K562 (cell line): ENCODE measurements at regions not wholly inside any gene's neighbourhood (a gene's known extent, or its start where the extent isn't known, plus 50 kb on each side); places are given as distances from the start of the nearest gene placed in this dataset.

Experiments
- AFF4 ChIP-seq: sonication (generic); formaldehyde crosslinking; IDR thresholded peaks from 2 replicates; pipeline ENCODE4 v1.8.0; 2023; ENCODE audit warnings: mild to moderate bottlenecking, missing genetic modification reagents
- CHCHD3 ChIP-seq: fragments of 250-450 bp; sonication (Bioruptor Pico); IDR thresholded peaks from 2 replicates; pipeline ENCODE4 v2.1.2; 2022; ENCODE audit warnings: mild to moderate bottlenecking
- CTCF ChIP-seq, 3 experiments: IDR thresholded peaks in 2 of 3; conservative IDR thresholded peaks in 1 of 3; 2 replicates each; pipeline ENCODE4 v1.5.1; 2011 to 2012; ENCODE audit warnings: low read length in 3 of 3, mild to moderate bottlenecking in 3 of 3, control low read depth in 2 of 3, improper control_type of control experiment in 1 of 3, inconsistent platforms in 1 of 3, low read depth in 1 of 3, mixed read lengths in 1 of 3, moderate library complexity in 1 of 3; ENCODE audit not compliant: insufficient read depth in 2 of 3
- FOXM1 ChIP-seq, 2 experiments: fragments of 450-650 bp in 1 of 2; sonication (generic) in 1 of 2; formaldehyde crosslinking in 1 of 2; IDR thresholded peaks; 2 replicates each; pipeline versions ENCODE4 v1.6.1 to v1.9.0; 2017 to 2022; ENCODE audit warnings: low read depth in 2 of 2, mild to moderate bottlenecking in 2 of 2, missing genetic modification reagents in 1 of 2, moderate library complexity in 1 of 2
- KDM4B ChIP-seq, 2 experiments: fragments of 450-650 bp in 1 of 2; sonication (generic) in 1 of 2; IDR thresholded peaks; 2 replicates each; pipeline ENCODE4 v1.6.1; 2016 to 2017; ENCODE audit warnings: borderline replicate concordance in 2 of 2, antibody characterized with exemption in 1 of 2, low read depth in 1 of 2, mild to moderate bottlenecking in 1 of 2
- TCF7L2 ChIP-seq: fragments of 150-350 bp; IDR thresholded peaks from 2 replicates; pipeline ENCODE4 v1.6.1; 2016; ENCODE audit warnings: low read depth, mild to moderate bottlenecking, low read length, moderate library complexity
- TEAD4 ChIP-seq, 2 experiments: sonication (generic) in 1 of 2; formaldehyde crosslinking in 1 of 2; IDR thresholded peaks; 2 replicates each; pipeline versions ENCODE4 v1.6.1 to v1.8.0; 2012 to 2022; ENCODE audit warnings: borderline replicate concordance in 1 of 2, inconsistent platforms in 1 of 2, low read length in 1 of 2, mild to moderate bottlenecking in 1 of 2, missing genetic modification reagents in 1 of 2
- TF ChIP-seq, protein P1 (sequence below): sonication (generic); formaldehyde crosslinking; IDR thresholded peaks from 2 replicates; pipeline ENCODE4 v1.8.0; 2023; ENCODE audit warnings: mild to moderate bottlenecking, missing genetic modification reagents

GRCh38 chr12:4151362-4152121, 122.0 kb upstream of the CCND2 start:
- no peak for TF ChIP-seq AFF4 (CRISPR knock-in tag)
- no peak for TF ChIP-seq CTCF (IDR thresholded peaks at IDR 0.05 in 2 of 3, conservative IDR thresholded peaks at IDR 0.05 in 1 of 3; ENCODE audit: insufficient read depth in 2 of 3, low read depth in 1 of 3, low read length in 3 of 3)
- TF ChIP-seq TCF7L2, result no peak
- no peak for TF ChIP-seq FOXM1 (IDR thresholded peaks at IDR 0.05; ENCODE audit: low read depth)
- TF ChIP-seq FOXM1 (CRISPR knock-in tag; IDR thresholded peaks at IDR 0.05; ENCODE audit: low read depth), result no peak
- TF ChIP-seq TEAD4 (IDR thresholded peaks at IDR 0.05; ENCODE audit: low read length), result no peak
- TF ChIP-seq TEAD4 (CRISPR knock-in tag; IDR thresholded peaks at IDR 0.05; ENCODE audit: borderline replicate concordance), result no peak
- TF ChIP-seq, protein P1, sequence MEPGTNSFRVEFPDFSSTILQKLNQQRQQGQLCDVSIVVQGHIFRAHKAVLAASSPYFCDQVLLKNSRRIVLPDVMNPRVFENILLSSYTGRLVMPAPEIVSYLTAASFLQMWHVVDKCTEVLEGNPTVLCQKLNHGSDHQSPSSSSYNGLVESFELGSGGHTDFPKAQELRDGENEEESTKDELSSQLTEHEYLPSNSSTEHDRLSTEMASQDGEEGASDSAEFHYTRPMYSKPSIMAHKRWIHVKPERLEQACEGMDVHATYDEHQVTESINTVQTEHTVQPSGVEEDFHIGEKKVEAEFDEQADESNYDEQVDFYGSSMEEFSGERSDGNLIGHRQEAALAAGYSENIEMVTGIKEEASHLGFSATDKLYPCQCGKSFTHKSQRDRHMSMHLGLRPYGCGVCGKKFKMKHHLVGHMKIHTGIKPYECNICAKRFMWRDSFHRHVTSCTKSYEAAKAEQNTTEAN (CRISPR knock-in tag), result no peak
- no peak for TF ChIP-seq CHCHD3 (CRISPR knock-in tag)
- no peak for TF ChIP-seq KDM4B (IDR thresholded peaks at IDR 0.05; ENCODE audit: borderline replicate concordance in 2 of 2, low read depth in 1 of 2)
